GM04504 (cell line): ENCODE measurements at regions not wholly inside any gene's neighbourhood (a gene's known extent, or its start where the extent isn't known, plus 50 kb on each side); places are given as distances from the start of the nearest gene placed in this dataset.
"Not testable (repeated sequence)": the region's sequence is repeated elsewhere in the genome, so short reads cannot be mapped to it uniquely, and the experiment has no call there.

ENCODE experiments used
- DNase-seq: peaks from one replicate; pipeline ENCODE4 v3.0.0-alpha.2; 2012; ENCODE audit warnings: low read depth

GRCh38 chr22:48306785-48307510 lies 1520.7 kb downstream of the BRD1 start:
- DNase-seq = no peak

GRCh38 chr22:48306284-48306683 lies 1521.4 kb downstream of the BRD1 start:
- no peak for DNase-seq

- DNase-seq = no peak
Observed at GRCh38 chr22:48305726-48306235, 1521.9 kb downstream of the BRD1 start.

GRCh38 chr22:48303369-48303725 lies 1524.3 kb downstream of the BRD1 start:
- no peak for DNase-seq

- no peak for DNase-seq
Observed at GRCh38 chr22:48302657-48303368, 1524.9 kb downstream of the BRD1 start.

GRCh38 chr22:48301908-48302307 lies 1525.8 kb downstream of the BRD1 start:
- no peak for DNase-seq

GRCh38 chr22:48301421-48301820 lies 1526.3 kb downstream of the BRD1 start:
- DNase-seq = no peak

- no peak for DNase-seq
Observed at GRCh38 chr22:48300877-48301276, 1526.8 kb downstream of the BRD1 start.

- DNase-seq = no peak
Observed at GRCh38 chr22:48299801-48300200, 1527.9 kb downstream of the BRD1 start.

- DNase-seq = no peak
Observed at GRCh38 chr22:48299124-48299523, 1528.5 kb downstream of the BRD1 start.

- no peak for DNase-seq
Observed at GRCh38 chr22:48297296-48297695, 1530.4 kb downstream of the BRD1 start.

- not testable (repeated sequence) for DNase-seq
Observed at GRCh38 chr22:48289954-48290353, 1527.5 kb downstream of the TBC1D22A start.

- no peak for DNase-seq
Observed at GRCh38 chr22:48288376-48288940, 1526.0 kb downstream of the TBC1D22A start.

- DNase-seq = no peak
Observed at GRCh38 chr22:48287031-48287430, 1524.6 kb downstream of the TBC1D22A start.

GRCh38 chr22:48284671-48285070 lies 1522.2 kb downstream of the TBC1D22A start:
- no peak for DNase-seq

GRCh38 chr22:48282804-48283203 lies 1520.4 kb downstream of the TBC1D22A start:
- DNase-seq = no peak

GRCh38 chr22:48279461-48279756 lies 1517.0 kb downstream of the TBC1D22A start:
- no peak for DNase-seq

GRCh38 chr22:48278620-48279460 lies 1516.4 kb downstream of the TBC1D22A start:
- DNase-seq = no peak

- DNase-seq = no peak
Observed at GRCh38 chr22:48277868-48278581, 1515.6 kb downstream of the TBC1D22A start.

- DNase-seq = no peak
Observed at GRCh38 chr22:48276994-48277867, 1514.8 kb downstream of the TBC1D22A start.

- DNase-seq = no peak
Observed at GRCh38 chr22:48275412-48275811, 1513.0 kb downstream of the TBC1D22A start.
